H1 (cell line): ENCODE measurements at regions not wholly inside any gene's neighbourhood (a gene's known extent, or its start where the extent isn't known, plus 50 kb on each side); places are given as distances from the start of the nearest gene placed in this dataset.

Experiments used
- CTCF ChIA-PET: fragments of 300-600 bp; sonication (Branson Sonifier 250); formaldehyde crosslinking; loops from one replicate; lab custom pipeline; 2021; ENCODE audit not compliant: partially characterized antibody; lab: Charles Lee
- POLR2A ChIA-PET: fragments of 300-600 bp; sonication (Branson Sonifier 250); formaldehyde crosslinking; loops from one replicate; lab custom pipeline; 2021; ENCODE audit warnings: inconsistent platforms; ENCODE audit not compliant: partially characterized antibody; lab: Charles Lee
- DNase-seq, 2 experiments: peaks; one replicate each; pipeline versions ENCODE4 v3.0.0 to v3.0.0-alpha.2; 2010 to 2022; ENCODE audit warnings: low spot score in 2 of 2, low read depth in 1 of 2, mixed read lengths in 1 of 2
- FAIRE-seq: peaks from 2 replicates; lab custom pipeline; 2011; peaks lifted over from hg19 to GRCh38; lab: Jason Lieb, UNC
- H2AFZ ChIP-seq: 2 replicates; pipeline ENCODE4 v1.8.1; 2012; ENCODE audit warnings: low read length, inconsistent platforms
- H2AK5ac ChIP-seq: 2 replicates; pipeline ENCODE4 v1.6.1; 2013; ENCODE audit warnings: low read depth, low read length
- H2BK120ac ChIP-seq: replicated peaks from 2 replicates; pipeline ENCODE3; 2013; ENCODE audit warnings: low read depth, low read length, inconsistent platforms
- H2BK12ac ChIP-seq: 2 replicates; pipeline ENCODE4 v1.6.1; 2013; ENCODE audit warnings: low read depth, low read length
- H2BK15ac ChIP-seq: 2 replicates; pipeline ENCODE4 v1.6.1; 2013; ENCODE audit warnings: low read length
- H2BK20ac ChIP-seq: 2 replicates; pipeline ENCODE4 v1.6.1; 2013; ENCODE audit warnings: low read length
- H2BK5ac ChIP-seq: 2 replicates; pipeline ENCODE4 v1.6.1; 2013; ENCODE audit warnings: low read depth, low read length
- H3K14ac ChIP-seq: 2 replicates; pipeline ENCODE4 v1.6.1; 2013; ENCODE audit warnings: inconsistent platforms; ENCODE audit not compliant: insufficient read length
- H3K18ac ChIP-seq: 2 replicates; pipeline ENCODE4 v1.6.1; 2013; ENCODE audit warnings: low read length; ENCODE audit errors: extremely low read depth
- H3K23ac ChIP-seq: 2 replicates; pipeline ENCODE4 v1.6.1; 2013; ENCODE audit warnings: inconsistent platforms; ENCODE audit not compliant: insufficient read length
- H3K23me2 ChIP-seq: 2 replicates; pipeline ENCODE4 v1.6.1; 2013; ENCODE audit warnings: low read depth, low read length
- H3K27ac ChIP-seq: 2 replicates; pipeline ENCODE4 v1.6.1; 2011; ENCODE audit warnings: low read depth, low read length, inconsistent platforms
- H3K27me3 ChIP-seq, 4 experiments: replicated peaks in 1 of 4; 1 replicate in 1 of 4; 2 replicates in 3 of 4; pipeline versions ENCODE4 v1.6.1 to v1.8.1; 2011 to 2013; ENCODE audit warnings: low read length in 3 of 4, mild to moderate bottlenecking in 3 of 4, inconsistent platforms in 2 of 4, mixed read lengths in 2 of 4, moderate library complexity in 1 of 4; ENCODE audit not compliant: control insufficient read depth in 3 of 4, insufficient read depth in 3 of 4; ENCODE audit errors: extremely low read depth in 1 of 4
- H3K36me3 ChIP-seq, 4 experiments: 2 replicates each; pipeline versions ENCODE4 v1.6.1 to v1.8.1; 2011 to 2013; ENCODE audit warnings: mild to moderate bottlenecking in 4 of 4, low read length in 3 of 4, moderate library complexity in 2 of 4, control low read depth in 1 of 4, inconsistent platforms in 1 of 4; ENCODE audit not compliant: insufficient read depth in 4 of 4, control insufficient read depth in 2 of 4
- H3K4ac ChIP-seq: replicated peaks from 2 replicates; pipeline ENCODE3; 2013; ENCODE audit warnings: low read length, low read depth, mixed read lengths, inconsistent platforms; ENCODE audit not compliant: insufficient read length
- H3K4me1 ChIP-seq, 4 experiments: replicated peaks in 1 of 4; 1 replicate in 1 of 4; 2 replicates in 3 of 4; pipeline versions ENCODE4 v1.6.1 to v1.8.1; 2011 to 2013; ENCODE audit warnings: low read length in 3 of 4, inconsistent platforms in 2 of 4, mixed read lengths in 1 of 4; ENCODE audit not compliant: insufficient read depth in 4 of 4, control insufficient read depth in 3 of 4
- H3K4me2 ChIP-seq, 2 experiments: 2 replicates each; pipeline versions ENCODE4 v1.6.1 to v1.8.1; 2011 to 2013; ENCODE audit warnings: low read depth in 2 of 2, low read length in 2 of 2, control low read depth in 1 of 2, inconsistent platforms in 1 of 2, mild to moderate bottlenecking in 1 of 2; ENCODE audit not compliant: insufficient read depth in 1 of 2
- H3K4me3 ChIP-seq, 4 experiments: fragments of 200-600, 300-600 bp in 1 of 4; sonication (generic), shearing (Covaris generic), sonication (Bioruptor Twin) in 1 of 4; 2 replicates each; pipeline versions ENCODE4 v1.5.1 to v1.8.1; 2011 to 2016; ENCODE audit warnings: low read length in 4 of 4, low read depth in 3 of 4, control low read depth in 2 of 4, inconsistent platforms in 2 of 4, mild to moderate bottlenecking in 2 of 4, mixed read lengths in 1 of 4, moderate library complexity in 1 of 4; ENCODE audit not compliant: insufficient read depth in 2 of 4; ENCODE audit errors: extremely low read depth in 1 of 4
- H3K56ac ChIP-seq: replicated peaks from 2 replicates; pipeline ENCODE3; 2013; ENCODE audit warnings: low read depth, mild to moderate bottlenecking, mixed read lengths, low read length, inconsistent platforms; ENCODE audit not compliant: insufficient read length
- H3K79me1 ChIP-seq: 2 replicates; pipeline ENCODE4 v1.6.1; 2013; ENCODE audit warnings: low read depth, low read length, control low read depth
- H3K79me2 ChIP-seq, 2 experiments: 2 replicates each; pipeline versions ENCODE4 v1.6.1 to v1.8.1; 2012 to 2013; ENCODE audit warnings: low read length in 2 of 2, mild to moderate bottlenecking in 2 of 2, inconsistent platforms in 1 of 2; ENCODE audit not compliant: insufficient read depth in 2 of 2, control insufficient read depth in 1 of 2
- H3K9ac ChIP-seq, 4 experiments: replicated peaks in 1 of 4; 1 replicate in 1 of 4; 2 replicates in 3 of 4; pipeline versions ENCODE4 v1.6.1 to v1.8.1; 2011 to 2013; ENCODE audit warnings: low read depth in 3 of 4, low read length in 3 of 4, control low read depth in 2 of 4, mild to moderate bottlenecking in 2 of 4, moderate library complexity in 2 of 4, inconsistent platforms in 1 of 4; ENCODE audit errors: extremely low read depth in 1 of 4
- H3K9me3 ChIP-seq, 2 experiments: 2 replicates each; pipeline versions ENCODE4 v1.6.1 to v1.8.1; 2012 to 2013; ENCODE audit warnings: mild to moderate bottlenecking in 2 of 2, moderate library complexity in 2 of 2, control low read depth in 1 of 2, inconsistent platforms in 1 of 2, low read depth in 1 of 2, low read length in 1 of 2, mixed read lengths in 1 of 2; ENCODE audit not compliant: insufficient read depth in 2 of 2
- H4K20me1 ChIP-seq, 2 experiments: replicated peaks in 1 of 2; 2 replicates each; pipeline versions ENCODE3 to v1.8.1; 2011 to 2013; ENCODE audit warnings: inconsistent platforms in 2 of 2, low read length in 2 of 2, mild to moderate bottlenecking in 1 of 2; ENCODE audit not compliant: insufficient read depth in 2 of 2, control insufficient read depth in 1 of 2
- H4K5ac ChIP-seq: 2 replicates; pipeline ENCODE4 v1.6.1; 2013; ENCODE audit warnings: low read length, low read depth, mixed read lengths, inconsistent platforms; ENCODE audit not compliant: insufficient read length
- H4K8ac ChIP-seq: 2 replicates; pipeline ENCODE4 v1.8.0; 2013; ENCODE audit warnings: mild to moderate bottlenecking, moderate library complexity, low read length, inconsistent platforms; ENCODE audit not compliant: insufficient read depth; ENCODE audit errors: extremely low read depth
- H4K91ac ChIP-seq: replicated peaks from 2 replicates; pipeline ENCODE3; 2013; ENCODE audit warnings: low read length, mixed read lengths, inconsistent platforms; ENCODE audit not compliant: insufficient read length
- ATF3 ChIP-seq: IDR thresholded peaks from 2 replicates; pipeline ENCODE4 v1.6.1; 2011; ENCODE audit warnings: low read depth, mild to moderate bottlenecking, low read length; ENCODE audit not compliant: insufficient read depth
- BCL11A ChIP-seq, 2 experiments: IDR thresholded peaks; one replicate each; pipeline ENCODE4 v1.6.1; 2011; ENCODE audit warnings: low read depth in 2 of 2, low read length in 2 of 2, mild to moderate bottlenecking in 2 of 2
- CBX8 ChIP-seq: fragments of 300-800, 300-1000 bp; sonication (generic); IDR thresholded peaks from 2 replicates; pipeline ENCODE4 v1.7.1; 2016; ENCODE audit warnings: low read depth, low read length, borderline replicate concordance
- CHD1 ChIP-seq: IDR thresholded peaks from 2 replicates; pipeline ENCODE4 v1.6.1; 2012; ENCODE audit warnings: low read depth, low read length, improper control_type of control experiment
- E2F6 ChIP-seq: IDR thresholded peaks from 2 replicates; pipeline ENCODE4 v1.6.1; 2012; ENCODE audit warnings: inconsistent platforms
- EGR1 ChIP-seq: IDR thresholded peaks from 2 replicates; pipeline ENCODE4 v1.6.1; 2011; ENCODE audit warnings: low read depth, low read length, borderline replicate concordance
- EZH2 ChIP-seq: fragments of 200-600 bp; sonication (generic); IDR thresholded peaks from 2 replicates; pipeline ENCODE4 v1.7.1; 2012; ENCODE audit warnings: low read depth, mild to moderate bottlenecking, moderate library complexity, low read length, inconsistent platforms; ENCODE audit not compliant: severe bottlenecking
- GTF2F1 ChIP-seq: IDR thresholded peaks from 2 replicates; pipeline ENCODE4 v1.6.1; 2012; ENCODE audit warnings: low read depth, low read length, improper control_type of control experiment, borderline replicate concordance
- POLR2AphosphoS5 ChIP-seq: IDR thresholded peaks from 2 replicates; pipeline ENCODE4 v1.6.1; 2011; ENCODE audit warnings: low read depth, low read length
- RXRA ChIP-seq: IDR thresholded peaks from 2 replicates; pipeline ENCODE4 v1.6.1; 2011; ENCODE audit warnings: low read depth, mild to moderate bottlenecking, low read length, moderate library complexity; ENCODE audit not compliant: insufficient read depth
- SP1 ChIP-seq: IDR thresholded peaks from 2 replicates; pipeline ENCODE4 v1.6.1; 2011; ENCODE audit warnings: low read depth, low read length
- TAF1 ChIP-seq: IDR thresholded peaks from 2 replicates; pipeline ENCODE4 v1.6.1; 2011; ENCODE audit warnings: mild to moderate bottlenecking, low read depth, low read length
- TBP ChIP-seq: IDR thresholded peaks from 2 replicates; pipeline ENCODE4 v1.6.1; 2011; ENCODE audit warnings: low read depth, low read length, improper control_type of control experiment
- ZNF274 ChIP-seq: IDR thresholded peaks from 2 replicates; pipeline ENCODE4 v1.7.0; 2012; ENCODE audit warnings: low read length, borderline replicate concordance; ENCODE audit errors: extremely low read depth
- WGBS, 2 experiments: shearing (Covaris generic) in 1 of 2; methylation state at CpG; one replicate each; pipeline versions ENCODE4 v1.1.6 to v1.1.7; 2013 to 2015; ENCODE audit warnings: low lambda C conversion rate in 2 of 2, mixed read lengths in 2 of 2, inconsistent platforms in 1 of 2, low coverage in 1 of 2, missing lambda C conversion rate in 1 of 2; ENCODE audit not compliant: insufficient replicate concordance in 2 of 2, insufficient coverage in 1 of 2, insufficient read length in 1 of 2; ENCODE audit errors: extremely low coverage in 1 of 2, missing lambda C conversion rate in 1 of 2; 5-methylcytosine and 5-hydroxymethylcytosine counted together

- Histone ChIP-seq H4K20me1 (no peaks in the 10 kb centered on the region), H2AFZ (no peak overlapping the region), H4K91ac (no peak overlapping the region), H3K4ac (no peak overlapping the region), H3K9ac (no peak overlapping the region), H2BK20ac (no peak overlapping the region), H4K5ac (no peak overlapping the region), H3K4me1 (no peaks in the 10 kb centered on the region), H4K8ac (no peak overlapping the region), H2BK120ac (no peak overlapping the region), H3K56ac (no peak overlapping the region), H3K27me3 (no peaks in the 10 kb centered on the region), H3K27ac (no peak overlapping the region), H2BK15ac (no peak overlapping the region), H3K79me1 (no peaks in the 10 kb centered on the region), H3K79me2 (no peaks in the 10 kb centered on the region), H3K4me3 (no peak overlapping the region), H3K18ac (no peak overlapping the region), H2BK5ac (no peak overlapping the region), H3K9me3 (no peaks in the 10 kb centered on the region), H3K23ac (no peak overlapping the region), H3K14ac (no peak overlapping the region), H3K4me2 (no peak overlapping the region), H3K23me2 (no peaks in the 10 kb centered on the region), H3K36me3 (no peaks in the 10 kb centered on the region), H2BK12ac (no peak overlapping the region), H2AK5ac (no peak overlapping the region)
- POLR2A ChIA-PET, result interaction anchor here (1.0 kb wide), 1 partner anchor 19 kb away, joined by 4 read pairs; no protein-coding TSS in a partner anchor
- 82% methylated on average over 4 of the region's 4 CpGs; no CpG with 5 or more reads in 1 of the 2 experiments for WGBS, 2 experiments
- DNase-seq (no peak), FAIRE-seq (no peak)
- CTCF ChIA-PET, result interaction anchor here (0.6 to 2.0 kb wide), 6 partner anchors 12 to 656 kb away, joined by 3 to 6 read pairs (median 4); partner anchors contain the start of gene CXADR
- TF ChIP-seq TBP, result no peak
- TF ChIP-seq BCL11A (IDR thresholded peaks at IDR 0.05; ENCODE audit: low read depth in 2 of 2, low read length in 2 of 2), result no peak
- no peak for TF ChIP-seq GTF2F1
- no peak for TF ChIP-seq CBX8
- no peak for TF ChIP-seq TAF1
- TF ChIP-seq ZNF274, result no peak
- no peak for TF ChIP-seq CHD1
- no peak for TF ChIP-seq POLR2AphosphoS5
- TF ChIP-seq SP1, result no peak
- TF ChIP-seq EGR1, result no peak
- no peak for TF ChIP-seq RXRA
- TF ChIP-seq EZH2, result no peak
- no peak for TF ChIP-seq E2F6
- TF ChIP-seq ATF3, result no peak
These were observed 61.4 kb upstream of the CXADR start for GRCh38 chr21:17451364-17451891.
